ENCODE measurements at regions not wholly inside any gene's neighbourhood (a gene's known extent, or its start where the extent isn't known, plus 50 kb on each side); places are given as distances from the start of the nearest gene placed in this dataset.

DNA sequence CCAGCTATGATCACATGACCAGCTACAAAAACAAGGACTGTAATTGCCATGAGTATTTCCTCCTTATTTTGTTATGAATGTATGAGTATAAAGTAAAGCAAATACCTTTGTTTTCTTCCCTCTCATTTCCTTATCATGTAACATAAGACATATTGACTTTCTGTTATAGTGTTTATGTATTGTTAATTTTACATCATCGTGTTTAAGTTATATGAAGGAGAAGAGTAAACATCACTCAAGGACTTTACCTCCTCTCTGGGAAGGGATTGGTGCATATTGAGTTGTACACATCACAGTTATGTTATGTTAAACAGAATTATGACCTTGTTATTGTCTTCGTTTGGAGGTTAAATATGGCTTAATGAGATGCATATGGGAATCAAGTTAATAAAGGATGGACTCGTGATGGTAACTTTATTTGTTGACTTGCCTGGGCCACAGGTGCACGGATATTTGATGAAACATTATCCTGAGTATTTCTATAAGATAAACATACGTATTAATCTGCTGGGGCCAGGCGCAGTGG, 57.3 kb upstream of the CNKSR3 start:
- Histone ChIP-seq H3K4me2 (ENCODE audit: low read depth, low read length, poor library complexity, severe bottlenecking) (no peak overlapping the region), H3K36me3 (ENCODE audit: insufficient read depth, low read length) (no peaks in the 10 kb centered on the region), H3K9ac (ENCODE audit: low read depth, low read length, poor library complexity, severe bottlenecking) (no peak overlapping the region), H3K4me1 (ENCODE audit: insufficient read depth, low read length, poor library complexity, severe bottlenecking) (no peaks in the 10 kb centered on the region), H3K4me3 (ENCODE audit: low read length, poor library complexity, severe bottlenecking) (no peak overlapping the region), H3F3A (ENCODE audit: low read depth) (no peaks in the 10 kb centered on the region), H3K9me3 (ENCODE audit: insufficient read depth, low read depth, low read length) (no peaks in the 10 kb centered on the region), H3K27me3 (ENCODE audit: insufficient read depth, low read length, poor library complexity, severe bottlenecking) (no peaks in the 10 kb centered on the region), H3K9me2 (replicated peaks; ENCODE audit: low read depth, low read length) (no peaks in the 10 kb centered on the region), H2AFZ (ENCODE audit: low read length) (no peak overlapping the region), H3K79me2 (ENCODE audit: insufficient read depth, low read length) (no peaks in the 10 kb centered on the region), H4K20me1 (ENCODE audit: insufficient read depth, low read length, poor library complexity, severe bottlenecking) (no peaks in the 10 kb centered on the region)
- TF ChIP-seq EZH2phosphoT487 (IDR thresholded peaks at IDR 0.05; ENCODE audit: borderline replicate concordance): no peak
- TF ChIP-seq, protein P1, sequence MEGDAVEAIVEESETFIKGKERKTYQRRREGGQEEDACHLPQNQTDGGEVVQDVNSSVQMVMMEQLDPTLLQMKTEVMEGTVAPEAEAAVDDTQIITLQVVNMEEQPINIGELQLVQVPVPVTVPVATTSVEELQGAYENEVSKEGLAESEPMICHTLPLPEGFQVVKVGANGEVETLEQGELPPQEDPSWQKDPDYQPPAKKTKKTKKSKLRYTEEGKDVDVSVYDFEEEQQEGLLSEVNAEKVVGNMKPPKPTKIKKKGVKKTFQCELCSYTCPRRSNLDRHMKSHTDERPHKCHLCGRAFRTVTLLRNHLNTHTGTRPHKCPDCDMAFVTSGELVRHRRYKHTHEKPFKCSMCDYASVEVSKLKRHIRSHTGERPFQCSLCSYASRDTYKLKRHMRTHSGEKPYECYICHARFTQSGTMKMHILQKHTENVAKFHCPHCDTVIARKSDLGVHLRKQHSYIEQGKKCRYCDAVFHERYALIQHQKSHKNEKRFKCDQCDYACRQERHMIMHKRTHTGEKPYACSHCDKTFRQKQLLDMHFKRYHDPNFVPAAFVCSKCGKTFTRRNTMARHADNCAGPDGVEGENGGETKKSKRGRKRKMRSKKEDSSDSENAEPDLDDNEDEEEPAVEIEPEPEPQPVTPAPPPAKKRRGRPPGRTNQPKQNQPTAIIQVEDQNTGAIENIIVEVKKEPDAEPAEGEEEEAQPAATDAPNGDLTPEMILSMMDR (conservative IDR thresholded peaks at IDR 0.05; ENCODE audit: low read length): no peak

DNA sequence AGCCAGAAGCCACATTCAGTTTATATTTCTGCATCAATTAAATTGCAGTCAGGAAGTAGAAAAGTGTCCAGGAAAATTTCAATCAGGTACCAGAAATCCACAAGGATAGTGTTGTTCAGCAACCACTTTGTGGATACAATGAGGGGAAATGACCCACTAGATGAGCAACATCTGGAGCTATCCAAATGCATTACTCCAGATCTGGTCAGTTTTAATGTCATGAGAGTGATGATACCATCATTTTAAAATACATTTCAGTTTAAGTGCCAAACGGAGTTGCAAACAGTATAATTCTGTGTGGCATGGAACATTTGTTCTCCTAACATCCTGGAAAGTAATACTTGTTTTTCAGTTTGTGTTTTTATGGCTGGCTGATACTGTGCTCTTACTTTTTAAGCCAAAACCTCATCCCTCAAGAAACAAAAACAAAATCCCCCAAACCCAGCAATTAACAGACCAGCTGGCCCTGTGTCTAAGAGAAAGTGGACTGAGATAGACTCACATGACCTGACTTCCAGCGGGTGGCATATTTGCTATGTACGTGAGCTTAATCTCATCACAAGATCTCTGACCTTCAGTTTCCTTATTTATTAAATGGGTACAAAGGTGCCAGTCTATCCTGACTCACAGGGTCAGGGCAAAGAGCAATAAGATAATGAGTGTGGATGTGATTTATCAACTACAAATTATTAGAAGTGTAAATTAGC, 58.8 kb upstream of the CNKSR3 start:
- Histone ChIP-seq H4K20me1 (ENCODE audit: insufficient read depth, low read length, poor library complexity, severe bottlenecking) (no peaks in the 10 kb centered on the region), H3K27me3 (ENCODE audit: insufficient read depth, low read length, poor library complexity, severe bottlenecking) (no peaks in the 10 kb centered on the region), H3K9me3 (ENCODE audit: insufficient read depth, low read depth, low read length) (no peaks in the 10 kb centered on the region), H3K4me2 (ENCODE audit: low read depth, low read length, poor library complexity, severe bottlenecking) (no peak overlapping the region), H3K9me2 (replicated peaks; ENCODE audit: low read depth, low read length) (no peaks in the 10 kb centered on the region), H3F3A (ENCODE audit: low read depth) (no peaks in the 10 kb centered on the region), H3K4me1 (ENCODE audit: insufficient read depth, low read length, poor library complexity, severe bottlenecking) (no peaks in the 10 kb centered on the region), H3K79me2 (ENCODE audit: insufficient read depth, low read length) (no peaks in the 10 kb centered on the region), H2AFZ (ENCODE audit: low read length) (no peak overlapping the region), H3K4me3 (ENCODE audit: low read length, poor library complexity, severe bottlenecking) (no peak overlapping the region), H3K36me3 (ENCODE audit: insufficient read depth, low read length) (no peaks in the 10 kb centered on the region), H3K9ac (ENCODE audit: low read depth, low read length, poor library complexity, severe bottlenecking) (no peak overlapping the region)
- no peak for TF ChIP-seq EZH2phosphoT487 (IDR thresholded peaks at IDR 0.05; ENCODE audit: borderline replicate concordance)
- TF ChIP-seq, protein P1 (conservative IDR thresholded peaks at IDR 0.05; ENCODE audit: low read length): no peak

DNA sequence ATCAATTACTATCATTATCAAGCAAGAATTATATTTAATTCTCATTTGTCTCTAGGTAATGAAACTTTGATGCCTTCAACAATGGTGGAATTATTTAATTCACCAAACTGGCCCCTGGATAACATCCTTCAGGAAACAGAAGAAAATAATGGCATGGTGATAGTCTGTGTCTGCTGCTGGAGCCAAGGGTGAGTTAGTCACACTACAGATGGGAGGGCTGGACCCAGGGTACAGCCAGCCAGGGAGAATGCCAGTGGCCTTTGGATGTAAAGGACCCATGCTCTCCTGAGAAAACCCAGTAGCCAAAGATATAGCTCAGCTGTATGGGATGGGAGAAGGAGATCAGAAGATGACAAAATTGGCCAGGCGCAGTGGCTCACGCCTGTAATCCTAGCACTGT, 60.0 kb upstream of the CNKSR3 start:
- H3K36me3 ChIP-seq (ENCODE audit: insufficient read depth, low read length): no peaks in the 10 kb centered on the region
- no peak overlapping the region for H3K4me3 ChIP-seq (ENCODE audit: low read length, poor library complexity, severe bottlenecking)
- no peaks in the 10 kb centered on the region for H4K20me1 ChIP-seq (ENCODE audit: insufficient read depth, low read length, poor library complexity, severe bottlenecking)
- no peaks in the 10 kb centered on the region for H3K4me1 ChIP-seq (ENCODE audit: insufficient read depth, low read length, poor library complexity, severe bottlenecking)
- H3K9me2 ChIP-seq (replicated peaks; ENCODE audit: low read depth, low read length): no peaks in the 10 kb centered on the region
- H3K4me2 ChIP-seq (ENCODE audit: low read depth, low read length, poor library complexity, severe bottlenecking): no peak overlapping the region
- H3K79me2 ChIP-seq (ENCODE audit: insufficient read depth, low read length): no peaks in the 10 kb centered on the region
- H3K9me3 ChIP-seq (ENCODE audit: insufficient read depth, low read depth, low read length): no peaks in the 10 kb centered on the region
- TF ChIP-seq, protein P1 (conservative IDR thresholded peaks at IDR 0.05; ENCODE audit: low read length): no peak
- no peak for TF ChIP-seq EZH2phosphoT487 (IDR thresholded peaks at IDR 0.05; ENCODE audit: borderline replicate concordance)
- H3K27me3 ChIP-seq (ENCODE audit: insufficient read depth, low read length, poor library complexity, severe bottlenecking): no peaks in the 10 kb centered on the region
- H3F3A ChIP-seq (ENCODE audit: low read depth): no peaks in the 10 kb centered on the region
- H2AFZ ChIP-seq (ENCODE audit: low read length): no peak overlapping the region
- H3K9ac ChIP-seq (ENCODE audit: low read depth, low read length, poor library complexity, severe bottlenecking): no peak overlapping the region
